Esophagus squamous epithelium (tissue), 5 donors: ENCODE measurements at regions not wholly inside any gene's neighbourhood (a gene's known extent, or its start where the extent isn't known, plus 50 kb on each side); places are given as distances from the start of the nearest gene placed in this dataset.

Experiments
- DNase-seq: peaks from one replicate; lab custom pipeline; 2025; lab: John Stamatoyannopoulos, UW
- H3K27ac ChIP-seq, 4 donors: fragments of 200-600 bp; sonication (generic); one replicate each; pipeline ENCODE4 v1.5.1; 2016 to 2019; ENCODE audit warnings: mild to moderate bottlenecking in 1 of 4
- H3K27me3 ChIP-seq, 4 donors: fragments of 200-600 bp; sonication (generic); 1 replicate in 3 of 4; 2 replicates in 1 of 4; pipeline versions ENCODE4 v1.5.1 to v1.6.0; 2017 to 2021; ENCODE audit warnings: antibody characterized with exemption in 1 of 4
- H3K36me3 ChIP-seq, 3 donors: fragments of 200-600 bp; sonication (generic); one replicate each; pipeline ENCODE4 v1.5.1; 2016 to 2019
- H3K4me1 ChIP-seq, 3 donors: fragments of 200-600 bp; sonication (generic); one replicate each; pipeline ENCODE4 v1.5.1; 2017 to 2019
- H3K4me3 ChIP-seq, 4 donors: fragments of 200-600 bp; sonication (generic); 1 replicate in 3 of 4; 2 replicates in 1 of 4; pipeline ENCODE4 v1.5.1; 2016 to 2019; ENCODE audit warnings: mild to moderate bottlenecking in 2 of 4, moderate library complexity in 1 of 4
- H3K9me3 ChIP-seq, 3 donors: fragments of 200-600 bp; sonication (generic); one replicate each; pipeline ENCODE4 v1.5.1; 2016 to 2019
- POLR2A ChIP-seq, 4 donors: fragments of 450-650 bp; IDR thresholded peaks; one replicate each; pipeline ENCODE4 v1.6.1; 2017; ENCODE audit warnings: antibody characterized with exemption in 4 of 4, mild to moderate bottlenecking in 4 of 4, moderate library complexity in 3 of 4
- WGBS, 2 donors: methylation state at CpG; one replicate each; pipeline ENCODE4 v1.1.5; 2018; 5-methylcytosine and 5-hydroxymethylcytosine counted together
- intact Hi-C: fragments of 100-400 bp; cut with DNase I; formaldehyde crosslinking; loops from one replicate; pipeline ENCODE4 v1.15.0; 2022
- TF ChIP-seq, protein P1 (sequence below), 6 experiments: fragments of 450-650 bp in 4 of 6; fragments of 200-600 bp in 2 of 6; sonication (generic) in 2 of 6; IDR thresholded peaks; one replicate each; pipeline ENCODE4 v1.5.1; 2016 to 2019; ENCODE audit warnings: antibody characterized with exemption in 6 of 6, mild to moderate bottlenecking in 4 of 6, moderate library complexity in 4 of 6
- donor health status: DM: yes; HTN: yes; CAD: no.

DNA sequence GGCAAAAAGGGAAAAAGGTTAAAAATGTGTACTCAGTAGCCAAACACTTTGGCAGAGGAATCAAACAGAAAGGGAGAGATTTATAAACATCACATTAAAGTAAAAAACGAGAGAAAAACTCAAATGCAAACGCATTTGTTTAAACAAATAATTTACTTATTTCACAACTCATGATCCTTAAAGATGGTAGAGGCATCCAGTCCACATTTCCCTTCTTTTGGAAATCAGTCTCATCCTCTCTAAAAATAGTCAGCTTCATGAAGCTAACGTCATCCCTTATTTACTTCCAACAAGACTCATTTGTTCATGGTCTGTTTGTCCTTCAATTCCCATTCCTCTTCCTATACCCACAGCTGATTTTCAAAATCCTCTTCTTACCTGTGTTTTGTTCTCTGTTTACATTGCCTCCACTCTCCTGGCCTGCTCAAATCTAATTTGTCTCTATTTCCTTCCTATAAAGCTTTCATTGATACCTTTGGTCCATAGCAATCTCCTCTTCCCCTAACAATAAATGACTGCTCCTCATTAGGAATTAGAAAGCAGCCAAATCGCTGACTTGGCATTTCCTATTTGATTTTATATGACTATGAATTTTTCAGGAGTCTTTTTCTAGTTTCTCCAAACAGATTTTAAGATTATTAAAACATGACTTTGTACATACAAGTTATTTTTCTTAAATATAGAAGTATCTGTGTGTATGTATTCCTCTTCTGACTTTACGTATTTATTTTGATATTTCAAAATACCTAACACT is 805.3 kb downstream of the TLE1 start:
- TF ChIP-seq POLR2A (IDR thresholded peaks at IDR 0.05) = no peak
- TF ChIP-seq, protein P1, sequence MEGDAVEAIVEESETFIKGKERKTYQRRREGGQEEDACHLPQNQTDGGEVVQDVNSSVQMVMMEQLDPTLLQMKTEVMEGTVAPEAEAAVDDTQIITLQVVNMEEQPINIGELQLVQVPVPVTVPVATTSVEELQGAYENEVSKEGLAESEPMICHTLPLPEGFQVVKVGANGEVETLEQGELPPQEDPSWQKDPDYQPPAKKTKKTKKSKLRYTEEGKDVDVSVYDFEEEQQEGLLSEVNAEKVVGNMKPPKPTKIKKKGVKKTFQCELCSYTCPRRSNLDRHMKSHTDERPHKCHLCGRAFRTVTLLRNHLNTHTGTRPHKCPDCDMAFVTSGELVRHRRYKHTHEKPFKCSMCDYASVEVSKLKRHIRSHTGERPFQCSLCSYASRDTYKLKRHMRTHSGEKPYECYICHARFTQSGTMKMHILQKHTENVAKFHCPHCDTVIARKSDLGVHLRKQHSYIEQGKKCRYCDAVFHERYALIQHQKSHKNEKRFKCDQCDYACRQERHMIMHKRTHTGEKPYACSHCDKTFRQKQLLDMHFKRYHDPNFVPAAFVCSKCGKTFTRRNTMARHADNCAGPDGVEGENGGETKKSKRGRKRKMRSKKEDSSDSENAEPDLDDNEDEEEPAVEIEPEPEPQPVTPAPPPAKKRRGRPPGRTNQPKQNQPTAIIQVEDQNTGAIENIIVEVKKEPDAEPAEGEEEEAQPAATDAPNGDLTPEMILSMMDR (IDR thresholded peaks at IDR 0.05) = no peak
- Histone ChIP-seq H3K9me3 (no peaks in the 10 kb centered on the region), H3K27ac (no peak overlapping the region), H3K36me3 (no peaks in the 10 kb centered on the region), H3K4me3 (no peak overlapping the region), H3K27me3 (no peaks in the 10 kb centered on the region), H3K4me1 (no peaks in the 10 kb centered on the region)
- DNase-seq = no peak
- WGBS, 2 donors = 41 to 52% methylated on average over 4 to 5 of the region's 5 CpGs
- intact Hi-C loops = no loop called here

DNA sequence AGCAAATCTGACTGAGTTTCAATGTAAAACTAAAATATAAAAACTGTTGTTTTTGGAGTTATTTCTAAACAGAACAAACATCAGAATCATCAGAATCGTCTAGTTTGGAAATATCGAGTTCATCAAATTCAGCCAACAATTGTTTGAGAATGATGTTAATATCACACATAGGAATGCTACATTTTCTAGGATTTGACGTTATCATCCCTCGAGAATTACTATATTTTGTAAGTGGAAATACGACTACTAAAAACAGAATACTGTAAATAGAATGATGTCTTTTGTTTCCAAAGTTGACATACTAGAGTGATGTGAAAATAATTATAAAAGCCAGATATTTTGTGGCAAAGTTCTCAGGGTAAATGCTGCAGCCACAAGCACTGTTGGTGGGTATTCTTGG is 805.9 kb downstream of the TLE1 start:
- H3K27ac ChIP-seq = no peak overlapping the region
- H3K36me3 ChIP-seq = no peaks in the 10 kb centered on the region
- intact Hi-C loops = no loop called here
- no peaks in the 10 kb centered on the region for H3K9me3 ChIP-seq
- no peaks in the 10 kb centered on the region for H3K27me3 ChIP-seq
- no peaks in the 10 kb centered on the region for H3K4me1 ChIP-seq
- no peak for DNase-seq
- TF ChIP-seq POLR2A (IDR thresholded peaks at IDR 0.05) = no peak
- TF ChIP-seq, protein P1 (IDR thresholded peaks at IDR 0.05) = no peak
- no peak overlapping the region for H3K4me3 ChIP-seq
- 70 to 71% methylated on average over 5 of the region's 5 CpGs for WGBS, 2 donors

DNA sequence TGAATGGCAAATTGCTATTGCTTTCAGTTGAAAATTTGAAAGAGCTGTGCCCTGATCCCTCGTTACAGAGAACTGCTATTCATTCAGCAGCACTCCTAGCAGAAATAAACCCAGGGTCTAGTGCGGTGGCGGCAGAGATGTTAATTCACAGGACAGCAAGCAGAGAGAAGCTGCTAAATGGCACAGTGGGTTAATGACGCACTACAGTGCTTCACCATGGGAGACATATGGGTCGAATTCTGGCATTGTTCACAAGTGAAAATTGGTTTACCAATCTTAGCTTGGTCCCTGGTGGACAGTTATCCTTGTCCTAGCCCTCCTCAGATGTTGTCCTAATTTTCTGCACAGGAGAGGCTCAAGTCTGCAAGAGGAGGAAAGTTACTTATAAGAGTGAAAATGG is 807.4 kb downstream of the TLE1 start:
- WGBS, 2 donors = 87 to 93% methylated on average over 5 of the region's 5 CpGs
- H3K4me1 ChIP-seq = no peaks in the 10 kb centered on the region
- TF ChIP-seq, protein P1 (IDR thresholded peaks at IDR 0.05) = no peak
- no peak for TF ChIP-seq POLR2A (IDR thresholded peaks at IDR 0.05)
- intact Hi-C loops = no loop called here
- no peak overlapping the region for H3K4me3 ChIP-seq
- H3K27ac ChIP-seq = no peak overlapping the region
- DNase-seq = no peak
- H3K27me3 ChIP-seq = no peaks in the 10 kb centered on the region
- no peaks in the 10 kb centered on the region for H3K36me3 ChIP-seq
- H3K9me3 ChIP-seq = no peaks in the 10 kb centered on the region

DNA sequence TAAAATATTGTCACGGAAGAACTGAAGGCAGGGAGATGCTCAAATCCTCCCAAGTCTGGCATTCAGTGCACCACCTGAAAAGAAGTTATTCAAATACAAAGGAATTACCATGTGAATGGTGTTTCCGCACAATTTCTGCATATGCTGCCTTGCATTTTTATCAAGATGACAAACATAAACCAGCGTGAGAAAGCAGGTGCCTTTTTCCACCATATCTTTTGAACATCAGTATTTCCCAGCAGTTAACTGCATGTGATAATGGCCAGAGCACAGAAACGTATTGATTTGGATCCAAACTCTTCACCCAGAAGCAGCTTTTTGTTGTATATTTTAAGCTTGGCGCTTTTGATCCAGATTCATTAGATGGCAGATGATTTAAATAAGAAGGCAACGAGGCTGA is 808.0 kb downstream of the TLE1 start:
- H3K4me1 ChIP-seq = no peaks in the 10 kb centered on the region
- no peak overlapping the region for H3K27ac ChIP-seq
- WGBS, 2 donors = 67 to 72% methylated on average over 6 of the region's 6 CpGs
- H3K36me3 ChIP-seq = no peaks in the 10 kb centered on the region
- no peaks in the 10 kb centered on the region for H3K27me3 ChIP-seq
- DNase-seq = no peak
- intact Hi-C loops = no loop called here
- TF ChIP-seq POLR2A (IDR thresholded peaks at IDR 0.05) = no peak
- TF ChIP-seq, protein P1 (IDR thresholded peaks at IDR 0.05) = no peak
- H3K4me3 ChIP-seq = no peak overlapping the region
- H3K9me3 ChIP-seq = no peaks in the 10 kb centered on the region

DNA sequence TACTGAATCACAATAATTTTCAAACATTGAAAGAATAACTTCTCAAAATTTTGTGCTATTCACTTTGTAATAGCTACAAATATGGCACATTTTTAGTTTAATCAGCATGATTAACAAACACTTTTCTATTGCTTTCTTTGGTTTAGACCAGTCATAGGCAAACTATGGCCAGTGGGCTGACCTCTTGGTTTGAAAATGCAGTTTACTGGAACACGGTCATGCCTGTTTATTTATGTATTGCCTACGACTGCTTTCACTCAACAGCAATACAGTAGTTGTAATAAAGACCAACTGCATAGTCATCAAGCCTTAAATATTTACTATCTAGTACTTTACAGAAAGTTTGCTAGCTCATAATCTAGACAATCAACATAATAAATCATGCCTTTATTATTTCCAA is 810.8 kb downstream of the TLE1 start:
- H3K9me3 ChIP-seq = no peaks in the 10 kb centered on the region
- TF ChIP-seq POLR2A (IDR thresholded peaks at IDR 0.05) = no peak
- TF ChIP-seq, protein P1 (IDR thresholded peaks at IDR 0.05) = no peak
- 69 to 82% methylated on average over 2 of the region's 2 CpGs for WGBS, 2 donors
- H3K27me3 ChIP-seq = no peaks in the 10 kb centered on the region
- intact Hi-C loops = no loop called here
- H3K36me3 ChIP-seq = no peaks in the 10 kb centered on the region
- no peak overlapping the region for H3K4me3 ChIP-seq
- no peaks in the 10 kb centered on the region for H3K4me1 ChIP-seq
- DNase-seq = no peak
- H3K27ac ChIP-seq = no peak overlapping the region
